Loucy (cell line): ENCODE measurements at regions not wholly inside any gene's neighbourhood (a gene's known extent, or its start where the extent isn't known, plus 50 kb on each side); places are given as distances from the start of the nearest gene placed in this dataset.

ENCODE experiments used
- EZH2phosphoT487 ChIP-seq: fragments of 200-600 bp; IDR thresholded peaks from 2 replicates; pipeline ENCODE4 v1.6.1; 2018; ENCODE audit warnings: antibody characterized with exemption, mild to moderate bottlenecking, moderate library complexity, borderline replicate concordance
- TF ChIP-seq, protein P1 (sequence below): fragments of 200-600 bp; sonication (generic); conservative IDR thresholded peaks from 2 replicates; pipeline ENCODE4 v1.5.1; 2014; ENCODE audit warnings: mild to moderate bottlenecking, antibody characterized with exemption, low read length

DNA sequence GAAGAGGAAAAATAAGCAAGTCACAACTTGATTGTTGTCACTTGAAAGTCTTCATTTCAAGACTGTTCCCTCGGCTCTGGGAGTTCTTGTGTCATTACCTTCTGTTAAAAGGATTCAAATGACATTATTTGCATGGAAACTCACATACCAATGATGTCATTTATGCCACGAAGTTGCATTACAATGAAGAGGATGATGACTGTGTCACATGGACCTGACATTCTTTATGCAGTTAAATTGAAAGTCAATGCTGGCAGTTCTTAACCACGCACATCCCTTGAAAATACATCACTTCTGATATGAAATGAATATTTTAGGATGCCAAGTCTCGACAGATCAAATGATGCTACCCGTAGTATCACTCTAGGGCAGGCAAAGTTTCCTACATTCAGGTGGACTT is 1069.5 kb downstream of the VRK1 start:
- TF ChIP-seq, protein P1, sequence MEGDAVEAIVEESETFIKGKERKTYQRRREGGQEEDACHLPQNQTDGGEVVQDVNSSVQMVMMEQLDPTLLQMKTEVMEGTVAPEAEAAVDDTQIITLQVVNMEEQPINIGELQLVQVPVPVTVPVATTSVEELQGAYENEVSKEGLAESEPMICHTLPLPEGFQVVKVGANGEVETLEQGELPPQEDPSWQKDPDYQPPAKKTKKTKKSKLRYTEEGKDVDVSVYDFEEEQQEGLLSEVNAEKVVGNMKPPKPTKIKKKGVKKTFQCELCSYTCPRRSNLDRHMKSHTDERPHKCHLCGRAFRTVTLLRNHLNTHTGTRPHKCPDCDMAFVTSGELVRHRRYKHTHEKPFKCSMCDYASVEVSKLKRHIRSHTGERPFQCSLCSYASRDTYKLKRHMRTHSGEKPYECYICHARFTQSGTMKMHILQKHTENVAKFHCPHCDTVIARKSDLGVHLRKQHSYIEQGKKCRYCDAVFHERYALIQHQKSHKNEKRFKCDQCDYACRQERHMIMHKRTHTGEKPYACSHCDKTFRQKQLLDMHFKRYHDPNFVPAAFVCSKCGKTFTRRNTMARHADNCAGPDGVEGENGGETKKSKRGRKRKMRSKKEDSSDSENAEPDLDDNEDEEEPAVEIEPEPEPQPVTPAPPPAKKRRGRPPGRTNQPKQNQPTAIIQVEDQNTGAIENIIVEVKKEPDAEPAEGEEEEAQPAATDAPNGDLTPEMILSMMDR, result no peak
- no peak for TF ChIP-seq EZH2phosphoT487
